ENCODE measurements at regions not wholly inside any gene's neighbourhood (a gene's known extent, or its start where the extent isn't known, plus 50 kb on each side); places are given as distances from the start of the nearest gene placed in this dataset.

DNA sequence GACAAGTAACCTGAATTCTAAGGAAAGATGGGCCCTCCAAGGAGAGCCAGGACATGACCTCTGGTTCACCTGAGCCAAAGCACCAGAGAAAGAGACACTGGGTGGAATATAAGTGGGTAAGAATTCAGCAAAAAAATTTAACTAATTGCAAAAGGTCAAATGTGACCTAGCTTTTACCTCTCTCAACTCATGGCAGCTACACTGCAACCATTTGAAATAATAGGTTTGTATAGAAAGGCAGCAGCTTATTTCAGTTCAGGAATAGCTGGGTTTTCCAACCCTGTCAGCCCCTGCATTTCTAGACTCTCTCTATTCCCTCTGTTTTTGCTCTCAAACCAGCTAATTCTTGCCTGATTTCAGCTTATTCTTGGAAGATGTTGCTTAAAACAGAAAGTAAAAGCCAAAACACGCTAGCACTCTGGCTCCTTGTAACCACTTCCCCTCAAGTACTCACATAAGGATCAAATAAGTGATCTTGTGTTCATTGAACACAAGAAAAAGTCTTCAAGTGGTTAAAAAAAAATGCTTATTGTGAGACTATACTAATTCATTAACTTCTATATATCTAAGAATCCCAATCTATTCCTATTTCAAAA, 101.1 kb upstream of the NR4A3 start:
- no peak for DNase-seq (ENCODE audit: low read depth)

DNA sequence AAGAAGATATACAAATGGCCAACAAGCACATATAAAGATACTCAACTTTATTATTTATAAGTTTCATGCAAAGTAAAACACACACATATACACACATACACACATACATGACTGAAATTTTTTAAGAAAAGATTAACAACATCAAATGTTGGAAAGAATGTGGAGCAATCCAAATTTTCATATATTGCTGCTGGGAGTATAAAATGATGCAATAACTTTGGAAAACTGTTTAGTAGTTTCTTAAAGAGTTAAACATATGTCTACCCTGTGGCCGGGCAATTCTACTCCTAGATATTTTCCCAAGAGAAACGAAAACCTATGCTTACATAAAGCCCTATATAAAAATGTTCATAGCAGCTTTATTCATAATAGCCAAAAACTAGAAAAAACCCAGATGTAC, 99.8 kb upstream of the NR4A3 start:
- no peak for DNase-seq (ENCODE audit: low read depth)

DNA sequence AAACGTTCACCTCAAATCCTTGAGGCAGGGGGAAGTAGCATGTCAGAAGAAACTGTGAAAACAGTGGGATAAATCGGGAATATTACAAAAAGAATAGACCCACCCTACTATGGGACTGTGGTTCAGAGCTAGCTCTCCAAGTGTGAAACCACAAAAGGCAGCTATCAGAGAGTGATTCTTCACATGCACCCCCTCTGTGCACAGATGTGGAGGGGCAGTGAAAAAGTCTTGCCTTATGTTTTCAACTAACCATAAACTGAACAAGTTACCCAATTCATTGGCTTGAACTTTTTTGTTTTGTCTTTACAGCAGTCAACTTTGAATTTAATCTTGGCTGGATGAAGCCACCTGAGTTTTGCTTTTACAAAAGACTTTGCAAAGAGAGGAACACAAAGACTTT, 98.8 kb upstream of the NR4A3 start:
- no peak for DNase-seq (ENCODE audit: low read depth)

DNA sequence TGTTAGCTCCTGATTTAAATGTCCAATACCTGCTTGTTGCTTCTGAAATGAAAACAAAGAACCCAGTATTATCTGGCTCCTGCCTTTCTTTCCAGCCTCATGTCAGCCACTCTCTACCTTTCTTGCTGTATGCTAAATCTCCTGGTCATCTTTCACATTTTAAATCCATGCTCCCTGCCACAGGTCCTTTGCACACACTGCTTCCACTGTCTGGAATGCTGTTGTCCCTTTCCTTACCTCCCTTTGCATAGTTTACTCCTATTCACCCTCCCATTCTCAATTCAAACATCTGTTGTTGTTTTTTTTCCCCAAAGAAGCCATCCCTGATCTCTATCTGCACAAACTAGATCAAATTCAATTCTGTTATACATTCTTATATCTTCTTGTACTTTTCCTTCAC, 97.0 kb upstream of the NR4A3 start:
- no peak for DNase-seq (ENCODE audit: low read depth)

DNA sequence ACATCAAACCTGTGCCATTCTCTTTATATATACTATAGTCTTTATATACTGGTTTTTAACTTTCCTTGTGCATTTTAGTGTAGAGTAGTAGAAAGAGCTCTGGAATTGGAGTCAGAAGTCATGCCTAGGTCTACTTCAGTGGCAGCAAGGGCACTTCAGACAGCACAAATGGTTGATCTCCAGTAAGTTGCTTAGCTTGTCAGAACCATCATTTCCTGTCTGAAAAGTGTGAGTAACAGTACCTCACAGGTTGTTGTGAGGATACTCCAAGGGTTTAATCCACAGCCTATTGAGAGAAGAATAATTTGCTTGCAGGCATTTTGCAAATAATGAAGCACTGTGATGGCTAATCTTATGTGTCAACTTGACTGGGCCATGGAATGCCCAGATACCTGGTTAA, 95.8 kb upstream of the NR4A3 start:
- DNase-seq (ENCODE audit: low read depth): no peak

DNA sequence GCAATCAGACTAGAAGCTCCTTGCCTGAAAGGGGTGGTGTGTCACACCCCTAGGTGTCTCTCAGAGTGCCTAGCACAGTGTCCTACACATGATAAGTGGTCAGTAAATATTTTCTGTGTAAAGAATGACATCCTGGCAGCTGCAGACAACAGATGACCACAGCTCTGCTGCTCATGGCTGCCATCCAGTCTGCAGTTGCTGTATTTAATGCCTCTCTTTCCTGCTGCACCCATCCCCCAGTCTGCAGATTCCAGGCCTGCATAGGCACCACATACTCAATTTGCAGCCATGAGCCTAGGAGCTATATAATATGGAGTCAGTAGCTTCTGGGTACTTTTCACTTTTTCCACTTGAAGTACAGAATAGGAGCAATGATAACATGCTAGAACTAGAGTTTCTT, 94.9 kb upstream of the NR4A3 start:
- DNase-seq (ENCODE audit: low read depth): no peak

DNA sequence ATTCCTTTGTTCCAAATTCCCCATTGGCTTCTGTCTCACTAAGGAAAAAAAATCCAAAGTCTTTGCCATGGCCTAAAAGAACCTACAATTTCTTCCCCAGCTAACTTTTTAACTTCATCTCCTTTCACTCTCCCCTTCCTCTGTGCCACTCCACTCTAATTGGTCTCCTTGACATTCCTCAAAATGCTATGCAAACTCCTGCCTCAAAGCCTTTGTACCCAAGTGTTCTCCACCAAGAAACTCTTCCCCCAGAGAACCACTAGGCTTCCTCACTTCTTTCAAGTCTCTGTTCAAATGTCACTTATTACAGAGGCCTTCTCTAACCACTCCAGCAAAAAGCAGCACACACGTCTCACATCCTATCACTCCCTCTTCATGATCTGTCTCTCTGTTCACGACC, 91.6 kb upstream of the NR4A3 start:
- no peak for DNase-seq (ENCODE audit: low read depth)

DNA sequence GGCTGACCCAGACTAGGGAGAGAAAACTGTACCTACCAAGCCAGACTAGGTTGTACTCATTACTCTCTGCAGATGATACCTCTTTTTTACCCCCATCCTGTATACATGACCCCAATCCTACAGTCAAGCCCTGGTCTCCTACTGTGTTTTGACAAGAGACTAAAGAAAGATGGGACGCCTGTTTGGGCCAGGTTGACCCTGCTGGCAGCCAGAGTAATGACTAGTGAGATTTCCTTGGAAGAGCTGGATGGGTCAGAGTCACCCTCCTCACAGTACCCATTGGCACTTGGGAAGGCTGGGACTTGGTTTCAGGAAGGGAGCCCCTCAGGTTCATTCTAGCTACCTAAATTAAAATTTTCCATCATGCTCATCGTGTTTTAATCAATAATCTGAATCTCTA, 89.7 kb upstream of the NR4A3 start:
- no peak for DNase-seq (ENCODE audit: low read depth)

DNA sequence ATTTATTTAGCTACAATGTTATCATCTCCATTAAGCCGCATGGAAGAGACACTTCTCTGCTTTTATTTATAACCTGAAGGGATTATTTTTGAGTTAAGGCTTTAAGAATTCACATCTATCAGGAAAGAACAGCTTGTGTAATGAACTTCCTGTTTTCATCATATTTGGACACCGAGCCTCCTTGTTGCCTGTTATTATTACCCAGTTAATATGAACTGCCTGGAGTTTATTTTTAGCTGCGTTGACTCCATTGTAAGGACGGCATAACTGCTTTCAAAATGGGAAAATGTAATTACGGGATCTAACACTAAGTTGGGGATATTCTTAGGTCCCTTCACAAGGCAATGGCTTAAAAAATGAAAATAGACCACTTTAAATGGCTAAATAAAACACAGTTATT, 89.0 kb upstream of the NR4A3 start:
- no peak for DNase-seq (ENCODE audit: low read depth)

DNA sequence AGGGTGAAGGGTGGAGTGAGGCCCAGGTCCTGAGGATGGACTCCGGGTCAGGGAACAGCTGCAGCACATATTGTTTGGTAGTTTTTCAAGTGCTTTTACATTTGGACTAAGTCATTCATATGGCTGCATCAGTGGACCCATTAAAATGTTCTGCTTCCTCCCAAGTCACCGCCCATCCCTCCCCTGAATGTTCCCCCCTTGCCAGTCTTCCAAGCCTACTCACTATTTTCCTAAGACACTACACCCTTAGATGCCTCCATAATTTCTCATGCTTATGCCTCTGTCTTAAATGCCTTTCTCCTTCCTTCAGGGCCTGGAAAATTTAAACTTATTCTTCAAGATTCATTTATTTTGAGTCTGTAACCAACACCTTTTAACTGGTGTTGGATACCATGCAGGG, 86.6 kb upstream of the NR4A3 start:
- no peak for DNase-seq (ENCODE audit: low read depth)

DNA sequence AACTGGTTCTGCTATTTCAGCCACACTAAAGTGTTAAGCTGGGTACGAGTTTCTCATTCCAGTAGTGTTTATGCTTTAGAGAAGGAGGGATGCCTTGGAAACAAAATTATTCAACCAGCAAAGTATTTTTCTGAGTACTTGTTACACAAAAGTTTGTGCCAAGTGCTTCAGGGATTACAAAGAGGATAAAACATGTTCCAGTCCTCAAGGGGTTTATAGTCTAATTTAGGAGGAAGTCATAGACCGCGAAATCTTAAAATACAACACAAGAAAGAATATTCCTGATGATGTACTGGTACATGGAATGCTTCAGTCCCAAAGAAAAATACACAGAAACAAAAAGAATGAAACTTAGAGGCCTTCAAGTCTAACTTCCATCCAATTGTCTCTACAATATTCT, 85.4 kb upstream of the NR4A3 start:
- no peak for DNase-seq (ENCODE audit: low read depth)

DNA sequence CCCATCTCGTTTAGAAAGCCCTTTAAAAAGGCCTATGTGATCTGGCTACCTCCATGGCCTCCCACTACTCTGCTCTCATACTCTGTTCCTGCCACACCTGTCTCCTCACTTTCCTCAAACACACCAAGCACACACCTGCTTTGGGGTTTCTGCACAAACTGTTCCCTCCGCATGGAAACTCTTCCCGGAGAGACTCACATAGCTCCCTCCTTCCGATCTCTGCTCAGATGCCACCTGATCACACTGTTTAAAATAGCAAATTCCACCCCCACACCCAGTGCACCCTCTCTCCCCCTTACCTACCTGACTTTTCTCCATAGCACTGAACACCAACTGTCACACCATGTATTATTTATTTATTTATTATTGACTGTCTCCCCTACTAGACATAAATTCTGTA, 84.0 kb upstream of the NR4A3 start:
- DNase-seq (ENCODE audit: low read depth): no peak

DNA sequence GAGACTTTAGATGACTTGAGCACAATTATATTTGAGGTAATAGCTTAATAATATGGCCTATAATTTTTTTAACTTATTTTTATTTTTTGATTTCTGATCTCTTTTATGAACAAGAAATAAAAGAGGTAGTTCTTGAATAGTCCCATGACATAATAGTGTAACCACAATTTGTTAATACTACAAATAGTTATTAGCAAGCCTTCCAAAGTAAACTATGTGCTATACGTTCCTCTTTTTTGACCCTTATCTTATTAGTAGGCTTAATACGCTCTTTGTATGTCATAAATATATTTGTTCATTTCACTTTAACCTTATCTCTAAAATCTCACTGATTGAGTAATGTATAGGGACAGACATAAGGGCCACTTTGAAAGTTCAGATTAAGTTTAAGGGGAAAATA, 78.7 kb upstream of the NR4A3 start:
- DNase-seq (ENCODE audit: low read depth): no peak

DNA sequence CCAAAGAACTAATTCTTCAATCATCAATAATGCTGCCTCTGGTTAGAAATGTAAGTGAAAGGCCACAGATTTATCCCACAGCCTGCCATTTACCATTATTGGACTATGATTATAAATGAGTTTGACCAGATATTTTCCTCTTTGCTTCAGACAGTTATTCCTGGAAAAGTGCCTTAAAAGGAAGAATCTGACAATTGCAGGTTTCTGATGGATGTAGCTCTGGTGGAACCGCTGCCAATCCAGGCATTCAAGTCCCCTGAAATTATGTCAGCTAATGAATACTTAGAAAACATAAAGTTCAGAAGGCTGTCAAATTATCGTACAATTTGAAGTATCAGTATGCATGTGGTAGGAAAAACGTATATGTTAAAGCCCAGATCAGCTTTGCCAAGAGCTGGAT, 78.2 kb upstream of the NR4A3 start:
- no peak for DNase-seq (ENCODE audit: low read depth)

DNA sequence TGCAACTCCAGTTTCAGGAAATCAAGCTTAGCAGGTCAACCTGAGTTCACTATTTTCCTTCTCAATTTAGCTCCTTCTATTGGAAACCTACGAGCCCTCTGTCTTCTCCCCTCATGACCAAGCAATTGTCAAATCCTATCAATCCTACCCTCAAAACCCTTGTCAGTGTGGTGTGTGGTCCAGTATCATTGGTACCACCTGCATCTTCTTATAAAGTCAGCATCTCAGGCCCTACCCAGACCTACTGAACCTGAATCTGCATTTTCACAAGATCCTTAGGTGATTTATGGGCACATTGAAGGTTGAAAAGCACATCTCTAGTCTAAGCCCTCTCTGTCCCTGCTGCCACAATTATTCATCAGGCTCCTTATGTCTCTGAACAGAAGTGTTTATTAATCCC, 77.6 kb upstream of the NR4A3 start:
- DNase-seq (ENCODE audit: low read depth): no peak

DNA sequence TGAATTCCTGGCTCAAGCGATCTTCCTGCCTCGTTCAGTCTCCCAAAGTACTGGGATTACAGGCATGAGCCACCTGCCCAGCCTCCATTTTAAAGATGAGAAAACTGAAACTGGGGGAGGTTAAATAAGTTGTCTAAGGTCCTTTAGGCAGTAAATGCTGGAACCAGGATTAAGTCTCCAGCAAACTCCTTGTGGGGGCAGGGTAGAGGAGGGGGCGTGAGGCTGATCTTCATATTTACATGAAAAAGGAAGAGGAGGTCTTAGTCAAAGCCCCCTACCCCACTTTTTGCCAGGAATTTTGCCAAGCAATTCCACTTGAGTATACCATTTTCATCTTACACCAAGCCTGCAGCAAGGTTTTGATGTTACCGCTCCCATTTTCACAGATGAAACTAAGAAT, 76.6 kb upstream of the NR4A3 start:
- DNase-seq (ENCODE audit: low read depth): no peak

DNA sequence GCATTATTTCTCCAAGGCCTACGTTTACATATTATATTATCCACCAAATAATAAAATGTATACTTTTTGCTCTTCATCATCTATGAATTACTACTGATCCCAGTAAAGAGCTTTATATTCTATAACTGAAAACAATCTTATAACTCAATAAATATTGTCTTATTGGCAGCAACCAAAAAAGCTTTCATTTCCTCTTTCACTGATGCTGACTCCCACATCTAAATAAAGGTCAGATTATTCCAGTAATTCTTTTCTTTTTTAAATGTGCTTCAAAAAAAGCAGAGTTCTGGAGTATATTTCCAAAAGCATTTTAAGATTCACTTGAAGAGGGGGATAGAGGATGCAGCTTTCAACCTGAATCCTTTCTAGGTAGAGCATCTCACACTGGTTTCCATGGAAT, 75.3 kb upstream of the NR4A3 start:
- no peak for DNase-seq (ENCODE audit: low read depth)

DNA sequence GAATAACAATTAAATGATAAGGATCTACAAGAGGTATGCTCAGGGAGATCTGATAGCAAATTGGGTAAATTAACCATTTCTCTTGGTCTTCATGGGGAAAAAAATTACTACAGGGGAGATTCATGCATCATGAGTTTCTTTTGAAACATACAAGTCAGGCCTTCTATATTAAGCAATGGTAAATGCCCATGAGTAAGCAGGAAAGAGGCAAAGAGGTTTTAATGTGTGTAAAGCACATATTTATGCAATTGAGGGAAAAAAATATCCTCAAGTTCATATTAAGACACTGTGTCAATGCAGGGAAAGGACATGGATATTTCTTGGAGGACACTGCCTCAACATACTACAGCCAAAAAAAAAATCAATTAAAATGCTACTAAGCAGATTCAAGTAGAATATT, 73.4 kb upstream of the NR4A3 start:
- no peak for DNase-seq (ENCODE audit: low read depth)

DNA sequence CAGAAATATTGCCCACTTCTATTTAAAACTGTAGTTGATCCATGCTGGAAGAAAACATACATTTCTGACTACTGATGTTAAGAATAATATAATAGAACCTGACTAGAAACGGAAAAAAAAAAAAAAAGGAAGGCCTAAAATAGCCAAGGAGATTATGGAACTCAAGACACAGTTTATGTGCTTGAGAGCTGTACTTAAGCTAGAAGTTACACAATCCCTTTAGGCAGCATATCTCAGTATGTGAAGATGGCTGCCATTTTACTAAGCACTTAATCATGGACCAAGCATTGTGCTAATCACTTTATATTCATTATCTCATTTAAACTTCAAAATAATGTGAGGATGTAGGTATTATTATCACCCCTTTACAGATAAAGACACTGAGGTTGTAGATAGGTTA, 73.0 kb upstream of the NR4A3 start:
- no peak for DNase-seq (ENCODE audit: low read depth)

DNA sequence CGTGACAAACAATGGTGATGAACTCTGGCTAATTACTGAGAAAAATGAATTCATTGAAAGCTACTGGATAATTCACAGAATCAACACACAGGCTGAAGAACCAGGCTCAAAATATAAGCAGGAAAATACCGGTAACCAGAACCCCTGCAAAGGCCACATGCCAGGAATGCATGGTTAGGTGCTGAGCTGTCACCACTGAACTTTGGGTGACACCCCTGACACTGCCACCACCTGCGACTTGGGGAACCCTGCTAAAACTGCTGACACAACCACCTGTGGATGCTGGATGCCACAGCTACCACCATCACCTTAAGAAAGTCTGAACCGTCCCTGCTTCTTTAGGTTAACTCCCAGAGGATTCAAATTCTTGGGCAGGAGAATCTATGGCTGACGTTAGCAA, 72.0 kb upstream of the NR4A3 start:
- no peak for DNase-seq (ENCODE audit: low read depth)

DNA sequence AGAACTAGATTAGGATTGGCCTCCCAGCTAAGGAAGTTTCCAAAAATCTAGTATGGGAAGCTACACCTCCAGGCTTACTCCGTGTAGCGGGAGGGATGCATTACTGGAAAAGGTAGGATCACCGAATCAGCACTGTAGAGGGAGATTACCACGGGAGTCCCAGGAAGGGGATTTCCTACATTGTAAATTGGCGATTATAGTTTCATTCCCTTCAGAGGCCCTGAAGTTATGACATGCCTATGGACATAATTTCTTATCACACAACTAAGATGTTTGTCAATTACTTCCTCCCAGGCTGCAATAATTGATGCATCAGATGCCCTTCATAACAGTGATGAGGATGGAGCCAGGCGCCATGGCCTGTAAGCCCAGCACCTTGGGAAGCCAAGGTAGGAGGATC, 71.2 kb upstream of the NR4A3 start:
- DNase-seq (ENCODE audit: low read depth): no peak

DNA sequence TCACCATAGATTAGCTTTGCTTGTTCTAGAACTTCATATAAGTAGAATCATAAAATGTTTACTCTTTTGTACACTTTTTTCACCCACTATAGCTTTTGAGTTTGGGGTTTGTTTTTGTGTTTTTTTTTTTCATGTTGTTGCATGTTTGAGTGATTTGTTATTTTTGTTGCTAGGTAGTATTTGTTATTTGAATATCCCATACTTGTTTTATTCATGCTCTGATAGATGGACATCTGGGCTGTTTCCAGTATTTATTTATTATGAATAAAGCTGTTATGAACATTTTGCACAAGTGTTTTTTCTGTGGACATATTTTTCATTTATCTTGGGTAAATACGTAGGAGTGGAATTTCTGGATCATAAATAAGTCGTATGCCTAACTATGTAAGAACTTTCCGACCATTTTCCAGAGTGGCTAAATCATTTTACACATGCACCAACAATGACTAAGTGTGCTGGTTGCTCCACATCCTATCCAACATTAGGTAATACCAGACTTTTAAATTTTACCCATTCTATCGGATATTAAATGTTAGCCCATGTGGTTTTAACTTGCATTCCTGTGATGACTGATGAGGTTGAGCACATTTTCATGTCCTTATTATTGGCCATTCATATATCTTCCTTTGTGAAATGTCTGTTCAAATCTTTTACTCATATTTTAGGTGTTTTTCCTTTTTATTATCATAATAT, 69.1 kb upstream of the NR4A3 start:
- DNase-seq (ENCODE audit: low read depth): no peak

DNA sequence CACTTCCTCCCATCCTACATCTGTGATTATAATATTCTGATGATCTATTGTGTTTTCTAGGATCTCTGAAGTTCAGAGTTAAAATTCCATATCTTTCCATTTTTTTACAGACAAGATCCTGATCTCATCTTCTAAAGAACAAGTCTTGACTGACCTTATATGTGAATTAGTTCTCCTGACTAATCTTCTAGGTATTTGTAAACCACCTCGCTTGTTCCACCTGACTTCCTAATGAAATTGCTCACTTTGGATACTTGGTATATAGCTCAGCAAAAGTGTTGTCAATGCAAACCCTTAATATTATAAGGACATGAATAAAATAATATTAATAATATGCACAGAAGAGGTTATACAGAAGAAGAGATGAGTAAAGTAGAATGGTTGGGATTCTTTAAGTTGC, 68.2 kb upstream of the NR4A3 start:
- no peak for DNase-seq (ENCODE audit: low read depth)

DNA sequence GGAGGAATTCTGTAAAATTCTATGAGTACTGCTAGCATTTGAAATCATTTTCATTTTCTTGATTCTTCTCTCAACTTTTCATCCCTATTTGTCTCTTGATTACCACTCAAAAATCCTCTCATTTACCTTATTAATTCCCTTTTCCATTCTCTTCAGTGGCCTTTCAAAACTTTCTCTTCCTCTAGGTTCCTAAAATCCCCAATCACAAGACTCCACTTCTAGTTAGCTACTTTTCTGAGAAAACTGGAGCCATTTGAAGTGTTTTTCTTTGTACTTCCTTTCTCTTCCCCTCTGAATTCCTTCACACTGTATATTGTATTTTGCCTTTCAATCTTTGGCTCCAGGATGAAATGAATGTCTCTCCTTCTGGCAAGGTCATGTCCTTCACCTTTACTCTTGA, 61.3 kb upstream of the NR4A3 start:
- DNase-seq (ENCODE audit: low read depth): no peak

DNA sequence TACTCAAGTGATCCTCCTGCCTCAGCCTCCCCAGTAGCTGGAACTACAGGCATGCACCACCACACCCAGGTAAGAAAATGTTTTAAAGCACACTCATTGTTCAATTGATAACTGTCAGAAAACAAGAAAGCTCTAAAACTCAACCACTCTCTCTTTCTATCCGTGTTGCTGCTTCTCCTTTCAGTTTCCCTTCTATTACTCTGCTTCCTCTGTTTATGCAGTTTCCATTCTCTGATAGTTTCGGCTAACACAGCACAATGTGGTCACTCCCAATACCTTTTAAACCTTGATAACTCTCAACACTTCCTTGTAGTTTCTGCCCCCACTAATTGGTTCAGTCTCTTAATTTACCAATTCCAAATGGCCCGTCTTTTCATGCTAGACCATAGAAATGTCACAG, 59.2 kb upstream of the NR4A3 start:
- no peak for DNase-seq (ENCODE audit: low read depth)

Measured in activated gamma-delta T cell treated with anti-CD3 and anti-CD28 coated beads, Interleukin-2, amount 50 U/mL, for 16 hours (primary cell).